Loucy (cell line): ENCODE measurements at regions not wholly inside any gene's neighbourhood (a gene's known extent, or its start where the extent isn't known, plus 50 kb on each side); places are given as distances from the start of the nearest gene placed in this dataset.

ENCODE experiments used
- H2AFZ ChIP-seq: fragments of 200-600 bp; sonication (generic); 2 replicates; pipeline ENCODE4 v1.6.0; 2016; ENCODE audit warnings: antibody characterized with exemption, mild to moderate bottlenecking, low read length, moderate library complexity
- H3F3A ChIP-seq: fragments of 200-600 bp; 2 replicates; pipeline ENCODE4 v1.6.0; 2016; ENCODE audit warnings: antibody characterized with exemption, low read depth, mild to moderate bottlenecking
- H3K27me3 ChIP-seq: fragments of 200-600 bp; sonication (generic); 2 replicates; pipeline ENCODE4 v1.6.1; 2014; ENCODE audit warnings: low read length, mild to moderate bottlenecking; ENCODE audit not compliant: insufficient read depth, poor library complexity, severe bottlenecking
- H3K36me3 ChIP-seq: fragments of 200-600 bp; sonication (generic); 2 replicates; pipeline ENCODE4 v1.6.1; 2016; ENCODE audit warnings: low read length; ENCODE audit not compliant: insufficient read depth
- H3K4me1 ChIP-seq: fragments of 200-600 bp; sonication (generic); 2 replicates; pipeline ENCODE4 v1.5.1; 2014; ENCODE audit warnings: low read length, mild to moderate bottlenecking; ENCODE audit not compliant: insufficient read depth, poor library complexity, severe bottlenecking
- H3K4me2 ChIP-seq: fragments of 200-600 bp; sonication (generic); 2 replicates; pipeline ENCODE4 v1.6.0; 2014; ENCODE audit warnings: antibody characterized with exemption, low read length, low read depth, mild to moderate bottlenecking; ENCODE audit not compliant: poor library complexity, severe bottlenecking
- H3K4me3 ChIP-seq: fragments of 200-600 bp; sonication (generic); 2 replicates; pipeline ENCODE4 v1.5.1; 2014; ENCODE audit warnings: low read length, mild to moderate bottlenecking, mixed read lengths; ENCODE audit not compliant: poor library complexity, severe bottlenecking
- H3K79me2 ChIP-seq: fragments of 200-600 bp; sonication (generic); 2 replicates; pipeline ENCODE4 v1.6.1; 2014; ENCODE audit warnings: low read length; ENCODE audit not compliant: insufficient read depth
- H3K9ac ChIP-seq: fragments of 200-600 bp; sonication (generic); 2 replicates; pipeline ENCODE4 v1.6.0; 2014; ENCODE audit warnings: mild to moderate bottlenecking, low read depth, low read length, moderate library complexity; ENCODE audit not compliant: poor library complexity, severe bottlenecking
- H3K9me2 ChIP-seq: fragments of 200-600 bp; sonication (generic); replicated peaks from 2 replicates; pipeline ENCODE4 v1.6.1; 2016; ENCODE audit warnings: low read depth, low read length, mixed read lengths
- H3K9me3 ChIP-seq: fragments of 200-600 bp; sonication (generic); 2 replicates; pipeline ENCODE4 v1.6.1; 2014; ENCODE audit warnings: mild to moderate bottlenecking, antibody characterized with exemption, low read length, low read depth; ENCODE audit not compliant: insufficient read depth
- H4K20me1 ChIP-seq: fragments of 200-600 bp; sonication (generic); 2 replicates; pipeline ENCODE4 v1.6.0; 2014; ENCODE audit warnings: antibody characterized with exemption, low read length, mild to moderate bottlenecking; ENCODE audit not compliant: insufficient read depth, poor library complexity, severe bottlenecking
- EZH2phosphoT487 ChIP-seq: fragments of 200-600 bp; IDR thresholded peaks from 2 replicates; pipeline ENCODE4 v1.6.1; 2018; ENCODE audit warnings: antibody characterized with exemption, mild to moderate bottlenecking, moderate library complexity, borderline replicate concordance
- TF ChIP-seq, protein P1 (sequence below): fragments of 200-600 bp; sonication (generic); conservative IDR thresholded peaks from 2 replicates; pipeline ENCODE4 v1.5.1; 2014; ENCODE audit warnings: mild to moderate bottlenecking, antibody characterized with exemption, low read length

DNA sequence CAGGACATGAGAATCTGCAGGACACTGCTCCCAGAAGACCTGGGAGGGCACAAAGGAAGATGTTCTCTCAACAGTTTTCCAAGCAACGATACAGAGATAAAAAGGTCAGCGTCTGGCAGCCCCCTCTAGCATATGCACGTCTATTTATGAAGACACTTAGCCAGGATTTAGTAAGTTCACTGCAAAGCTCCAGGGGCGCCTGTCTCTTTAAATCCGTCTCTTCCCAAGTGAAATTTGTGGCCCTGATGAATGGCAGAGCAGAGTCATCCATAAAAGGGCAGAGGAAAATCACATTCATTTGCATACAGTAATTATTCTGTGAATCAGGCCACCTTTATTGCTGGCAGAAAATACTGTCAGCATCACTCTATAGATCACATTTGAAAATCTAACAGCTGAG is 390.9 kb upstream of the SMIM21 start:
- no peaks in the 10 kb centered on the region for H3K79me2 ChIP-seq
- H3K9me2 ChIP-seq, result no peaks in the 10 kb centered on the region
- H3K9ac ChIP-seq, result no peak overlapping the region
- H3K4me1 ChIP-seq, result no peaks in the 10 kb centered on the region
- no peaks in the 10 kb centered on the region; the same call in 1 of the 2 replicates for H3K9me3 ChIP-seq
- no peaks in the 10 kb centered on the region for H3F3A ChIP-seq
- no peaks in the 10 kb centered on the region for H4K20me1 ChIP-seq
- H3K36me3 ChIP-seq, result no peaks in the 10 kb centered on the region
- no peak overlapping the region for H3K4me2 ChIP-seq
- no peak overlapping the region for H3K4me3 ChIP-seq
- no peak for TF ChIP-seq EZH2phosphoT487
- TF ChIP-seq, protein P1, sequence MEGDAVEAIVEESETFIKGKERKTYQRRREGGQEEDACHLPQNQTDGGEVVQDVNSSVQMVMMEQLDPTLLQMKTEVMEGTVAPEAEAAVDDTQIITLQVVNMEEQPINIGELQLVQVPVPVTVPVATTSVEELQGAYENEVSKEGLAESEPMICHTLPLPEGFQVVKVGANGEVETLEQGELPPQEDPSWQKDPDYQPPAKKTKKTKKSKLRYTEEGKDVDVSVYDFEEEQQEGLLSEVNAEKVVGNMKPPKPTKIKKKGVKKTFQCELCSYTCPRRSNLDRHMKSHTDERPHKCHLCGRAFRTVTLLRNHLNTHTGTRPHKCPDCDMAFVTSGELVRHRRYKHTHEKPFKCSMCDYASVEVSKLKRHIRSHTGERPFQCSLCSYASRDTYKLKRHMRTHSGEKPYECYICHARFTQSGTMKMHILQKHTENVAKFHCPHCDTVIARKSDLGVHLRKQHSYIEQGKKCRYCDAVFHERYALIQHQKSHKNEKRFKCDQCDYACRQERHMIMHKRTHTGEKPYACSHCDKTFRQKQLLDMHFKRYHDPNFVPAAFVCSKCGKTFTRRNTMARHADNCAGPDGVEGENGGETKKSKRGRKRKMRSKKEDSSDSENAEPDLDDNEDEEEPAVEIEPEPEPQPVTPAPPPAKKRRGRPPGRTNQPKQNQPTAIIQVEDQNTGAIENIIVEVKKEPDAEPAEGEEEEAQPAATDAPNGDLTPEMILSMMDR, result no peak
- H2AFZ ChIP-seq, result no peak overlapping the region
- no peaks in the 10 kb centered on the region for H3K27me3 ChIP-seq

DNA sequence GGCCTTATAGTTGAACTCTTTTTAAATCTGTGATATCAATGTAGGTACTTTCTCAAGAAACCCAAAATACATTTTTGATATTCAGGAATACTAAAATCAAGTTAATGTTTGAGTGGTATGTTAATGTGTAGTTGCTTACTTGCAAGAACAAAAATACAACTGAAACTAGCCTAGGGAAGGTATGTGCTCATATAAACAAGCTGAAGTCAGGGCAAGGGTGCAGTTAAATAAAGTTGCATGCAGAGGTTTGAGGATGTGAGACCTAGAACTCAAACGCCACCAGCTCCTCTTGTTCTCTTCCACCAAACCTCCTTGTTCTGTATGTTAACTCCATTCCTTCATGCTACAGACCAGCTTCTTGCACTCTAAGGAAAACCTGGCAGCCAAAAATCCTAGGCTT is 388.3 kb upstream of the SMIM21 start:
- H3K36me3 ChIP-seq, result no peaks in the 10 kb centered on the region
- H3K4me1 ChIP-seq, result no peaks in the 10 kb centered on the region
- H3K4me2 ChIP-seq, result no peak overlapping the region
- H4K20me1 ChIP-seq, result no peaks in the 10 kb centered on the region
- peaks cover 2% of the 10 kb centered on the region; the same call in 1 of the 2 replicates for H3K9me3 ChIP-seq
- H3K79me2 ChIP-seq, result no peaks in the 10 kb centered on the region
- H3F3A ChIP-seq, result no peaks in the 10 kb centered on the region
- H3K4me3 ChIP-seq, result no peak overlapping the region
- H3K27me3 ChIP-seq, result no peaks in the 10 kb centered on the region
- H3K9ac ChIP-seq, result no peak overlapping the region
- TF ChIP-seq EZH2phosphoT487, result no peak
- TF ChIP-seq, protein P1, result no peak
- no peaks in the 10 kb centered on the region for H3K9me2 ChIP-seq
- no peak overlapping the region for H2AFZ ChIP-seq

- no peak overlapping the region for H3K4me3 ChIP-seq
- H3K4me2 ChIP-seq, result no peak overlapping the region
- no peaks in the 10 kb centered on the region for H3K27me3 ChIP-seq
- no peaks in the 10 kb centered on the region for H3K36me3 ChIP-seq
- peaks cover 2% of the 10 kb centered on the region; the same call in 1 of the 2 replicates for H3K9me3 ChIP-seq
- no peak overlapping the region for H2AFZ ChIP-seq
- H4K20me1 ChIP-seq, result no peaks in the 10 kb centered on the region
- H3K9me2 ChIP-seq, result no peaks in the 10 kb centered on the region
- no peaks in the 10 kb centered on the region for H3K79me2 ChIP-seq
- H3K4me1 ChIP-seq, result no peaks in the 10 kb centered on the region
- H3F3A ChIP-seq, result no peaks in the 10 kb centered on the region
- no peak overlapping the region for H3K9ac ChIP-seq
- TF ChIP-seq, protein P1, result no peak
- no peak for TF ChIP-seq EZH2phosphoT487
Observed at GRCh38 chr18:75812761-75813160, 385.3 kb upstream of the SMIM21 start.
